HPDE6-E6E7 (cell line): ENCODE measurements at regions not wholly inside any gene's neighbourhood (a gene's known extent, or its start where the extent isn't known, plus 50 kb on each side); places are given as distances from the start of the nearest gene placed in this dataset.
"Not testable (repeated sequence)": the region's sequence is repeated elsewhere in the genome, so short reads cannot be mapped to it uniquely, and the experiment has no call there.

Experiments
- DNase-seq: peaks from one replicate; pipeline ENCODE4 v3.0.0; 2011; ENCODE audit warnings: missing footprints; ENCODE audit errors: extremely low spot score

DNA sequence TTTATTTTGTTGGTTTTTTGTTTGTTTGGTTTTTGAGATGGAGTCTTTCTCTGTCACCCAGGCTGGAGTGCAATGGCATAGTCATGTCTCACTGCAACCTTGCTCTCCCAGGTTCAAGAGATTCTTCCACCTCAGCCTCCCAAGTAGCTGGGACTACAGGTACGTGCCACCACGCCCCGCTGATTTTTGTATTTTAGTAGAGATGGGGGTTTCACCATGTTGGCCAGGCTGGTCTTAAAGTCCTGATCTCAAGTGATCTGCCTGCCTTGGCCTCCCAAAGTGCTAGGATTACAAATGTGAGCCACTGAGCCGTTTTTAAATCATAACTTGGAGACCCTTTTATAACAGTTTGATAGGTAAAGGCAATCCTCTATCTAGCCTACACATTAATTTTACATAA, 95.9 kb upstream of the MIR17HG start:
- not testable (repeated sequence) for DNase-seq

DNA sequence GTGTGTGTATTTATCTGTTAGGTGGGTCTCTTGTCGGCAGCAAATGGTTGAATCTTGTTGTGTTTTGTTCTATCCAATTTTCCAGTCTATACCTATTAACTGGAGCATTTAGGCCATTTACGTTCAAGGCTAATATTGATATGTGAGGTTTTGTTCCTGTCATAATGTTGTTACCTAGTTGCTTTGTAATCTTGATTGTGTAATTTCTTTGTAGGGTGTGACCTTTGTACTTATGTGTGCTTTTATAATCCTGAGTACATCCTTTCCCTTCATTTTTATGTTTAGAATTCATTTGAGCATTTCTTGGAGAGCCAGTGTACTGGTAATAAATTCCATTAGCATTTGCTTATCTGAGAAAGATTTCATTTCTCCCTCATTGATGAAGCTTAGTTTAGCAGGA, 83.0 kb upstream of the MIR17HG start:
- DNase-seq = no peak

DNA sequence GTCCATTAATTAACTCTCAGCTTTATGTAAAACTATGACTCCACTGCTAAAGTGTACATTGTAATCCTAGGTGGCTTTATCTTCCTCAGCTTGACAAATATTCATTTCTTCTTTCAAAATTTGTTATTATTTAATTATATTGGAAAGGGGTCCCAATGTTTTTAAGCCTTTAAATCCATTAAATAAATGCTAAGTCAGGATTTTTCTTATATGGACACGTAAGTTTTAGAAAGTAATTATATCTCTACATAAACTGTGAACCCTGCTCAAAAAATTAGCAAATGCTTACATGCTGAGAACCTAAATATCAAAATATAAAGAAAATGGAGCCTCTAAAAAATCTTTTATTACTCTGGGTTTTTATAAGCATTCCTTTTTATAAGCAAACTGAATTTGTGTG, 78.2 kb upstream of the MIR17HG start:
- no peak for DNase-seq

DNA sequence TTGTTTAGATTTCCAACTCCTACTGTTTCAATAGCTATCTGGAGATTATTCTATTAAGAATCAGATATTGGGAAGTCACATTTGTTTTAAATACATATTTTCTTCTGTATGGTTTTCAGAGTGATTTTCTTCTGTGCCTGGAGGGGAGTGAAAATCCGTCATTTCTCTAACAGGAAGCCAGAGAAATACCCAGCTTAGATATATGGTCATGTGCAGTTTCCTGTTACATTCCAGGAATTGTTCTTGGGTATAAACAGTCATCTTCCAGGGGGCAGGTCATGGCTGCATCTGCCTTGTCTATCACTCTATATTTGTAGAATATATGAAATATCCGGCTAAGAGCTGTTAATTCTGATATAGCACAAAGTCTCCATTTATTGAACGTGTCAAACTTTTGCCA, 77.5 kb upstream of the MIR17HG start:
- DNase-seq = no peak

DNA sequence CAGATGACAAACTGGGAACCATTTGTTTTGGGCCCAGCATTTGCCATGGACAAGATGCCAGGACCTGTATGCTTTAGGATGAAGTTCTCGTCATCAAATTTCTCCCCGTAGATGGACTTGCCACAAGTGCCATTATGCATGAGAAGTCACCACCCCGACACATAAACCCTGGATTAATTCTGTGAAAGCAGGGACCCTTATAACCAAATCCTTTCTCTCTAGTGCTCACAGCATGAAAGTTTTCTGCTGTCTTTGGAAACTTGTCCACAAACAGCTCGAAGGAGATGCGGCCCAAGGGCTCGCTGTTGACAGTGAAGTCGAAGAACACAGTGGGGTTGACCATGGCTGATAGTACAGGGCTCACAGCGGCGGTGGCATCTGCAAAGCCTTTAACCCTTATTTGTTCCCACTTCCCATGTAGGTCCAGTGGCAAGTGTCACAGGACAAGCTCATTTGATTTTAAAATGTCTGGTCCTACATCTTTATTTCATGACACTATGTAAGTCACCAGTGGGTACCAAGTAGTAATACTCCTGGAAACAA, 75.2 kb upstream of the MIR17HG start:
- no peak for DNase-seq

DNA sequence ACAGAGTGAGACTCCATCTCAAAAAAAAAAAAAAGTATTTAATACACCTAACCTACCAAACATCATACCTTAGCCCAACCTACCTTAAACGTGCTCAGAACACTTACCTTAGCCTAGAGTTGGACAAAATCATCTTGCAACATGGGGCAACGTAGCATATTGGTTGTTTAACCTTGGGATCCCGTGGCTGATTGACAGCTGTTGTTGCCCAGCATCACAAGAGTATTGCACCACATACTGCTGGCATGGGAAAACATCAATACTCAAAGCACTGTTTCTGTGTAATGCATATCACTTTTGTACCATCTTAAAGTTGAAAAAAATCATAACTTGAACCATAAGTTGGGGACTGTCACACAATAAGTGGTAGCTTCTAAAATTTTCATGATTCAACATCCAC, 73.8 kb upstream of the MIR17HG start:
- DNase-seq = no peak

DNA sequence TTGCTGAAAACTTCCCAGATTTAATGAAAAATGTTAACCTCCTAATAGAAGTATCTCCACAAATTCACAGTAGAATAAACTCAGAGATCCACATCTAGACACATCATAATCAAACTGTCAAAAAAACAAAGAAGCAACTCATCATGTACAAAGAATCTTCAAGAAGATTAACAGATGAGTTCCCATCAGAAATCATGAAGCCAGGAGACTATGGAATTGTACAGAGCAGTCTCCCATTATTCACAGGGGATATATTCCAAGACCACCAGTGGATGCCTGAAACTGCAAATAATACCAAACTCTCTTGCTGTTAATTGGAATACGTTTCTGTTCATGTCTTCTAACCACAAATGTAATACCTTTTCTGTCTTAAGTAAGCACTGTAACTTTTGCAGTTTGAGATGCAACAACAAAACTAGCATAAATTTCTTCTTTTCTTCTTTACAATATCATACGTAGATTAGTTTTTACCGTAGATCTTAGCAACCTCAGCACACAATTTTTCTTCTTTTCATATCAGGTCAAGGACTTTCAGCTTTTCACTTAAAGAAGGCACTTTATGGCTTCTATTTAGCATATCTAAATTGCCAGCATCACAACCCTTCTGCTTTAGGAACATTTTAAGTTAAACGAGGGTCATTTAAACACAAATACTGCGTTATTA, 70.3 kb upstream of the MIR17HG start:
- DNase-seq = no peak

DNA sequence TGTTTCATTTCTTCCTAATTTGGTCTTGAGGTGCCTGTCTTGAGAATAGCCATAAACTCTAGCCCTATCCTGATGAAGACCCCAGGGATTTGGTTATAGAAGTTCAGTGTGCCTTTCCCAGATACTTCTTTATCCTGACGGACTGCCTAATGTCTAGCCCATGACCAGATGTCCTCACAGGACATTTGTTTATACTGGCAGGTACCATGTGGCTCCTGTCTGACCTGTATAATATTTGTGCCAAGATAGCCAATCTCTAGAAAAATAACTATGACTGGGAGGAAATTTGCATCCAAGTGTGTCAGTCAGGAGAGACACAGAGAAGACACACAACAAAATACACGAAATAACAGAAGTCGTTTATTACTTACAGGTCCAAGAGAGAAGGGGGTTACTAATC, 69.2 kb upstream of the MIR17HG start:
- no peak for DNase-seq

DNA sequence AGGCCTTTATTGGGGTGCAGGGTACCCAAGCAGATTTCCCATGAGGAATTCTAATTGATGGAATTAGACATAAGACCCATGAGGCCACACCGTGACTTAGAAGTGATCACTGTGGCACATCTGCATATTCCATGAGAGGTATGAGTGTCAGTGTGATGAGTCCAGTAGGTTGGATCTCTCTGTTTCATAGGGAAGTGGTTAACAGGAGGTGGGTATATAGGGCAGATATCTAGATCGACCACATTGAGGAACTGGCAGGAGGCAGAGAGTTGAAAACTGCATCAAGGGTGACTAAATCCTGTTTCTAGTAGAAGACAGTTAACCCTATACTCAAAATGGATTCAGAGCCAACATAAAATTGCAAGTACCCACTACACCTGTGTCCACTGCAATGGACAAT, 68.6 kb upstream of the MIR17HG start:
- no peak for DNase-seq

DNA sequence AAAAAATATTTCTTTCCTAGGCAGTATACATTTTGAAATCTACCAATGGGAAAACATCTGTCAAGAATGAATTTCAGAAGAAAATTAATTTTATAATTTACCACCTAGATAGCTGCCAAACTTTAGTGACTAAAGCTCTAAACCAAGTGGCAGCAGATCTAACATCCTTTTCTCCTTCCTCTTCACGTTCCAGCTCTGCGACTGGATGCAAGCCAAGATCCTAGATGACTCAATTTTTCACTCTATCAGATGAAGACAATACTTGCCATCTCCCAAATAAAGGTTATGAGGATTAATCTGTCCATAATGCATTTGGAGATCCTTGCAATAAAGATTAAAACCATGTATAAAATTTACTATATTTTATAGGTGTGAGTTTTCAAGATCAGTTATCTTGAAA, 66.7 kb upstream of the MIR17HG start:
- DNase-seq = no peak

DNA sequence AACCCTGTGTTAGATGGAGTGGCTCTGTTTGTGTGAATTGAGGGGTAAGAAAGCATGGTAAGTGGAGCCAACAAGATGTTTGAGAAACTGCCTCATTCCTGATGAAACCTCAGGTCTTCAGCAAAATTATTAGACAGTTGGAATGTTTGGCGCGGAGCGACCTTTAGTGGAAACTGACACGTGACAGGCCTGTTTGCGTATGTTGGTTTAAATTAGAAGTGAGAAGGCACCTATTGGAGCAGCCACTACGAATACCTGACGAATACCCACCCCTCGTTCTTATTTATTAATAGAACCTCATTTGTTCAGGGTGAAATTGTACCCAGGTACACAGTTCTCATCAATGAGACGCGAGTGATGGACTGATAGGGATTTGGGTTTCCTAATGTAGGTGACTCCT, 63.2 kb upstream of the MIR17HG start:
- no peak for DNase-seq

DNA sequence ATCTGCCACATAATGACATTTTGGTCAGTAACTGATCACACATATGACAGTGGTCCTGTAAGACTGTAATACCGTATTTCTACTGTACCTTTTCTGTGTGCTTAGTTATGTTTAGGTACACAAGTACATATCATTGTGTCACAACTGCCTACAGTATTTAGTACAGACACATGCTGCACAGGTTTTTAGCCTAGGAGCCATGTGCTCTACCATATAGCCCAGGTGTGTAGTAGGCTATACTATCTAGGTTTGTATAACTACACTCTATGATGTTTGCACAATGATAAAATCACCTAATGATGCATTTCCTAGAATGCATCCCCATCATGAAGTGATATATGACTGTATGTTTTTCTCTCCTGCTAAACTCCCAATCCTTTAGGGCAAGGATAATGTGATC, 61.2 kb upstream of the MIR17HG start:
- no peak for DNase-seq

DNA sequence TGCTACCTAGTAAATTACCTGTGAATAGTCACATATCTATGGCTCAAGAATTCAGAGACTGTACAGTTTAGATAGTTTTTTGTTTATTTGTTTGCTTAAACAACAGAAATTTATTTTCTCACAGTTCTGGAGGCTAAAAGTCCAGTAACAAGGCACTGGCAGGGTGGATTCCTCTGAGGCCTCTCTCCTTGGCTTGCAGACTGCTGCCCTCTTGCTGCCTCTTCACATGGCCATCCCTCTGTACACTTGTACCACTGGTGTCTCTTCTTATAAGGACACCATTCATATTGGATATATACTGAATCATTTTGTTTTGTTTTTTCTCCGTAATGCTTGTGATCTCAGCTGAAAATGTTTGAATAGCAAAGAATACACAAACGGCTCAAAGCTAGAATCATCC, 56.4 kb upstream of the MIR17HG start:
- DNase-seq = no peak

DNA sequence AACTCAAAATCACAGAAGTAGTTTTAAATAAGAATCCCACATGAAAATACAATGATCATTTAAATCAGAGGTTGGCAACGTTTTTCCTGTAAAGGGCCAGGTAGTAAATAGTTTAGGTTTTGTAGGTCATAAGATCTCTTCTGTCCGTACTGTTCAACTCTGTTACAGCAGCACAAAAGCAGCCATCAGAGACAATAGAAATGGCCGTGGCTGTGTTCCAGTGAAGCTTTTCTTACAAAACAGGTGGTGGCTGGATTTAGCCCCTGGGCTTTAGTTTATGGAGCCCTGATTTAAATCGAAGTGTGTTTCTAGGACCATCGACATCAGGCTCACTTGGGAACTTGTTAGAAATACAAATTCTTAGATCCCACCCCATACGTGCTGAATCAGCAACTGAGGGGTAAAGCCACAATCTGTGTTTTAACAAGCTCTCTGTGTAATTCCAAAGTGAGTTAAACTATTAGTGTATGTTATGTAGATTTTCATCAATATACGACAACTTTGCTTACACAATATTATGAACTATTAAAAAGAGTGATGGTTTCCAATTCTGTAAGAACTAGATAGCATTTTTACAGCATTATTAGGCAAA, 54.8 kb upstream of the MIR17HG start:
- no peak for DNase-seq

DNA sequence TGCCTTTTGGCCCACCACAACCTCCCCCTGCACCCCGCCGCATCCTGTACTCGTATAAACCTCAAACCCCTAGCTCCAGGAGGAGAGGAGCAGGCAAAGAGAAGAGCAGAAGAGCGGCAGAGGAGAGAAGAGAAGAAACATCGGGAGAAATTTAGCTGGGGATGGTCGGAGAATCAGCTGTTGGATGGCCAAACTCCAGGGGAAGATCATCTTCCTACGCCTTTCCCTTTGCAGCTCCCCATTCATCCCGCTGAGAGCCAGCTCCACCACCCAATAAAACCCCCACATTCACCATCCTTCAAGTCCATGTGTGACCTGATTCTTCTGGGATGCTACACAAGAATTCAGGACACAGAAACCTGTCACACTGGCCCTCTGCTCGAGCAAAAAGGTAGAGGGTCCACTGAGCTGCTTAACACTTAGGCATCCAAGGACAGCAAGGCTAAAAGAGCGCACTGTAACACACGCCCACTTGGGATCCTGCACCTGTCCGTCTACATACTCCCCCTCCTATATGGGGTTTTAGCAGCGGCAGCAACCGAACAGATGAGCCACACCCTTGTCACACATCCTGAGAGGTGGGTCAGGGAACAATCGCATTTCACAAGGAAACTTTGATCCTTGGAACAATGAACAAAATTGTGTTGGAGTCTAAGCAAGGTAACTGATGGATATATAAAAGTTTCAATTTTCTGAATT, 51.6 kb upstream of the MIR17HG start:
- no peak for DNase-seq

DNA sequence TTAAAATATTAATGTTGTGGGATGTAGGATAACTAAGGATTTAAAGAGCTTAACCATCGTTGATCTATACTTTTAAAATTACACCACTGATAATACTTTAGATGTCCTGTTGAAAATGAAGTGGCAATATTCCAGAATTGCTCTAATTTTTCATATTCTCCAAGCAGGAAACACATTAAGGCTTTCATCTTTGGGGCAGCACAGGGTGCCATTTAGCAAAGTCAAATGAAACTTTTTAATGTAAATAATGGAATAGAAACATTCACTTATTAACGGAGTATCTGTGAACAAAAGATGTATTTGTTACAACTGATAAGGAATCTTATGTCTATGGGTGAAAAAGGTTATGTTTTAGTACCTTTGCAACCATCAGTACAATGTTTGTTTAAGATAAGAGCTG, 50.0 kb upstream of the MIR17HG start:
- DNase-seq = no peak
